C4-2B (cell line): ENCODE measurements at regions not wholly inside any gene's neighbourhood (a gene's known extent, or its start where the extent isn't known, plus 50 kb on each side); places are given as distances from the start of the nearest gene placed in this dataset.

ENCODE experiments used
- ZFX ChIP-seq: fragments of 450-650 bp; IDR thresholded peaks from 2 replicates; pipeline ENCODE4 v1.6.1; 2017
- TF ChIP-seq, protein P1 (sequence below): fragments of 450-650 bp; conservative IDR thresholded peaks from 2 replicates; pipeline ENCODE4 v1.5.1; 2017; ENCODE audit warnings: mild to moderate bottlenecking

DNA sequence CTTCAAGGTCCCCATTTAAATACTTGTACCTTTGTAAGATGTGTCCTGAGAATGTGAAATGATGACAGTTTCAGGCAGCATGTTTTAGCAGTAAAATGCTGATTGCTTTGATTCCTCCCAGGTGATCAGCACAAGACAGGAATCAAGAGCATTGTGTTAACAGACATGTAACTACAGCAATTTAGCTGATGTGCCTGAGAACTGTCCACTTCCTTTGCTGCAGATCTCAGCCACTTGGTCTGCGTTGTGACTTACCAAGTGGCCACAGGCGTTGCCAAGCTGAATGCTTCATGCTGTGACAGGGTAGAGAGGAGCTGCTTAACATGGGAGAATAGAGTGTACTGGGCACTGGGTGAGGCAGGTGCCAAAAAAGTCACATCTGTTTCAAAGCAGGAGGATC is 767.0 kb upstream of the POU3F2 start:
- TF ChIP-seq, protein P1, sequence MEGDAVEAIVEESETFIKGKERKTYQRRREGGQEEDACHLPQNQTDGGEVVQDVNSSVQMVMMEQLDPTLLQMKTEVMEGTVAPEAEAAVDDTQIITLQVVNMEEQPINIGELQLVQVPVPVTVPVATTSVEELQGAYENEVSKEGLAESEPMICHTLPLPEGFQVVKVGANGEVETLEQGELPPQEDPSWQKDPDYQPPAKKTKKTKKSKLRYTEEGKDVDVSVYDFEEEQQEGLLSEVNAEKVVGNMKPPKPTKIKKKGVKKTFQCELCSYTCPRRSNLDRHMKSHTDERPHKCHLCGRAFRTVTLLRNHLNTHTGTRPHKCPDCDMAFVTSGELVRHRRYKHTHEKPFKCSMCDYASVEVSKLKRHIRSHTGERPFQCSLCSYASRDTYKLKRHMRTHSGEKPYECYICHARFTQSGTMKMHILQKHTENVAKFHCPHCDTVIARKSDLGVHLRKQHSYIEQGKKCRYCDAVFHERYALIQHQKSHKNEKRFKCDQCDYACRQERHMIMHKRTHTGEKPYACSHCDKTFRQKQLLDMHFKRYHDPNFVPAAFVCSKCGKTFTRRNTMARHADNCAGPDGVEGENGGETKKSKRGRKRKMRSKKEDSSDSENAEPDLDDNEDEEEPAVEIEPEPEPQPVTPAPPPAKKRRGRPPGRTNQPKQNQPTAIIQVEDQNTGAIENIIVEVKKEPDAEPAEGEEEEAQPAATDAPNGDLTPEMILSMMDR, result no peak
- no peak for TF ChIP-seq ZFX
